ENCODE measurements at regions not wholly inside any gene's neighbourhood (a gene's known extent, or its start where the extent isn't known, plus 50 kb on each side); places are given as distances from the start of the nearest gene placed in this dataset.

GRCh38 chr16:25433388-25433787 is 175.7 kb upstream of the ZKSCAN2 start:
- Histone ChIP-seq H3K36me3 (no peaks in the 10 kb centered on the region), H3K27ac (no peak overlapping the region), H3K27me3 (no peaks in the 10 kb centered on the region), H3K4me3 (no peak overlapping the region), H3K4me1 (no peaks in the 10 kb centered on the region), H3K9me3 (replicated peaks) (no peaks in the 10 kb centered on the region)
- no peak for DNase-seq

GRCh38 chr16:25431472-25431871 is 173.8 kb upstream of the ZKSCAN2 start:
- Histone ChIP-seq H3K4me3 (no peak overlapping the region), H3K4me1 (no peaks in the 10 kb centered on the region), H3K27ac (no peak overlapping the region), H3K27me3 (no peaks in the 10 kb centered on the region), H3K36me3 (no peaks in the 10 kb centered on the region), H3K9me3 (replicated peaks) (no peaks in the 10 kb centered on the region)
- DNase-seq = no peak

- Histone ChIP-seq H3K4me3 (no peak overlapping the region), H3K9me3 (replicated peaks) (no peaks in the 10 kb centered on the region), H3K27me3 (no peaks in the 10 kb centered on the region), H3K4me1 (no peaks in the 10 kb centered on the region), H3K36me3 (no peaks in the 10 kb centered on the region), H3K27ac (no peak overlapping the region)
- no peak for DNase-seq
Measured at GRCh38 chr16:25426829-25427228, 169.2 kb upstream of the ZKSCAN2 start.

GRCh38 chr16:25419681-25420080 is 162.0 kb upstream of the ZKSCAN2 start:
- Histone ChIP-seq H3K4me3 (no peak overlapping the region), H3K4me1 (no peaks in the 10 kb centered on the region), H3K9me3 (replicated peaks) (no peaks in the 10 kb centered on the region), H3K27ac (no peak overlapping the region), H3K27me3 (no peaks in the 10 kb centered on the region), H3K36me3 (no peaks in the 10 kb centered on the region)
- DNase-seq = no peak

- Histone ChIP-seq H3K27ac (no peak overlapping the region), H3K36me3 (no peaks in the 10 kb centered on the region), H3K27me3 (no peaks in the 10 kb centered on the region), H3K4me1 (no peaks in the 10 kb centered on the region), H3K4me3 (no peak overlapping the region), H3K9me3 (replicated peaks) (no peaks in the 10 kb centered on the region)
- DNase-seq = no peak
Measured at GRCh38 chr16:25419153-25419552, 161.5 kb upstream of the ZKSCAN2 start.

GRCh38 chr16:25416002-25416401 is 158.4 kb upstream of the ZKSCAN2 start:
- Histone ChIP-seq H3K4me1 (no peaks in the 10 kb centered on the region), H3K36me3 (no peaks in the 10 kb centered on the region), H3K4me3 (no peak overlapping the region), H3K27ac (no peak overlapping the region), H3K27me3 (no peaks in the 10 kb centered on the region), H3K9me3 (replicated peaks) (no peaks in the 10 kb centered on the region)
- DNase-seq = no peak

- Histone ChIP-seq H3K4me1 (no peaks in the 10 kb centered on the region), H3K27me3 (no peaks in the 10 kb centered on the region), H3K27ac (no peak overlapping the region), H3K36me3 (no peaks in the 10 kb centered on the region), H3K4me3 (no peak overlapping the region), H3K9me3 (replicated peaks) (no peaks in the 10 kb centered on the region)
- no peak for DNase-seq
Measured at GRCh38 chr16:25413975-25414374, 156.3 kb upstream of the ZKSCAN2 start.

- no peak overlapping the region for H3K4me3 ChIP-seq
- no peak for DNase-seq
- H3K36me3 ChIP-seq = no peaks in the 10 kb centered on the region
- no peaks in the 10 kb centered on the region for H3K9me3 ChIP-seq (replicated peaks)
- H3K27me3 ChIP-seq = no peaks in the 10 kb centered on the region
- no peak overlapping the region for H3K27ac ChIP-seq
- no peaks in the 10 kb centered on the region for H3K4me1 ChIP-seq
Measured at GRCh38 chr16:25413133-25413532, 155.5 kb upstream of the ZKSCAN2 start.

- no peaks in the 10 kb centered on the region for H3K4me1 ChIP-seq
- no peak overlapping the region for H3K27ac ChIP-seq
- DNase-seq = no peak
- H3K36me3 ChIP-seq = no peaks in the 10 kb centered on the region
- H3K9me3 ChIP-seq (replicated peaks) = no peaks in the 10 kb centered on the region
- no peaks in the 10 kb centered on the region for H3K27me3 ChIP-seq
- no peak overlapping the region for H3K4me3 ChIP-seq
Measured at GRCh38 chr16:25411396-25412081, 153.9 kb upstream of the ZKSCAN2 start.

GRCh38 chr16:25403852-25404251 is 146.2 kb upstream of the ZKSCAN2 start:
- no peak for DNase-seq
- Histone ChIP-seq H3K27ac (no peak overlapping the region), H3K4me1 (no peaks in the 10 kb centered on the region), H3K27me3 (no peaks in the 10 kb centered on the region), H3K36me3 (no peaks in the 10 kb centered on the region), H3K4me3 (no peak overlapping the region), H3K9me3 (replicated peaks) (no peaks in the 10 kb centered on the region)

- Histone ChIP-seq H3K4me3 (no peak overlapping the region), H3K9me3 (replicated peaks) (no peaks in the 10 kb centered on the region), H3K27ac (no peak overlapping the region), H3K36me3 (no peaks in the 10 kb centered on the region), H3K27me3 (no peaks in the 10 kb centered on the region), H3K4me1 (no peaks in the 10 kb centered on the region)
- DNase-seq = peak in 1 of 2 experiments; percentile 20
Measured at GRCh38 chr16:25395528-25395927, 137.9 kb upstream of the ZKSCAN2 start.

GRCh38 chr16:25390761-25391160 is 133.1 kb upstream of the ZKSCAN2 start:
- H3K36me3 ChIP-seq = no peaks in the 10 kb centered on the region
- H3K4me1 ChIP-seq = no peaks in the 10 kb centered on the region
- no peak overlapping the region for H3K27ac ChIP-seq
- no peaks in the 10 kb centered on the region for H3K27me3 ChIP-seq
- H3K9me3 ChIP-seq (replicated peaks) = no peaks in the 10 kb centered on the region
- no peak for DNase-seq
- H3K4me3 ChIP-seq = no peak overlapping the region

- Histone ChIP-seq H3K36me3 (no peaks in the 10 kb centered on the region), H3K9me3 (replicated peaks) (no peaks in the 10 kb centered on the region), H3K4me3 (no peak overlapping the region), H3K27me3 (no peaks in the 10 kb centered on the region), H3K4me1 (no peaks in the 10 kb centered on the region), H3K27ac (no peak overlapping the region)
- no peak for DNase-seq
Measured at GRCh38 chr16:25374556-25374955, 116.9 kb upstream of the ZKSCAN2 start.

GRCh38 chr16:25372716-25373115 is 115.1 kb upstream of the ZKSCAN2 start:
- DNase-seq = no peak
- Histone ChIP-seq H3K36me3 (no peaks in the 10 kb centered on the region), H3K4me1 (no peaks in the 10 kb centered on the region), H3K4me3 (no peak overlapping the region), H3K27me3 (no peaks in the 10 kb centered on the region), H3K9me3 (replicated peaks) (no peaks in the 10 kb centered on the region), H3K27ac (no peak overlapping the region)

GRCh38 chr16:25371342-25371741 is 113.7 kb upstream of the ZKSCAN2 start:
- no peak for DNase-seq

GRCh38 chr16:25370541-25370940 is 112.9 kb upstream of the ZKSCAN2 start:
- H3K27ac ChIP-seq = no peak overlapping the region
- H3K4me3 ChIP-seq = no peak overlapping the region
- no peaks in the 10 kb centered on the region for H3K4me1 ChIP-seq
- no peak for DNase-seq
- H3K27me3 ChIP-seq = no peaks in the 10 kb centered on the region
- no peaks in the 10 kb centered on the region for H3K36me3 ChIP-seq
- H3K9me3 ChIP-seq (replicated peaks) = no peaks in the 10 kb centered on the region

More at GRCh38 chr16:25371342-25371741, 113.7 kb upstream of the ZKSCAN2 start:
- Histone ChIP-seq H3K27ac (no peak overlapping the region), H3K4me3 (no peak overlapping the region), H3K36me3 (no peaks in the 10 kb centered on the region), H3K27me3 (no peaks in the 10 kb centered on the region), H3K9me3 (replicated peaks) (no peaks in the 10 kb centered on the region), H3K4me1 (no peaks in the 10 kb centered on the region)
